ENCODE measurements at regions not wholly inside any gene's neighbourhood (a gene's known extent, or its start where the extent isn't known, plus 50 kb on each side); places are given as distances from the start of the nearest gene placed in this dataset.

GRCh38 chr15:97463696-97464095, 496.8 kb upstream of the ARRDC4 start:
- DNase-seq (ENCODE audit: low spot score in 2 of 2), result no peak
- no peak overlapping the region for H3K4me3 ChIP-seq (ENCODE audit: low read depth, poor library complexity, severe bottlenecking)
- 64 to 78% methylated on average over 4 of the region's 4 CpGs for WGBS, 2 donors
- no peak for TF ChIP-seq POLR2A (IDR thresholded peaks at IDR 0.05)
- intact Hi-C loops (cut with DNase I; ENCODE audit: low total_unique reads), result no loop called here

GRCh38 chr15:97470417-97470816, 490.1 kb upstream of the ARRDC4 start:
- TF ChIP-seq POLR2A (IDR thresholded peaks at IDR 0.05), result no peak
- no peak overlapping the region for H3K4me3 ChIP-seq (ENCODE audit: low read depth, poor library complexity, severe bottlenecking)
- no peak for DNase-seq (ENCODE audit: low spot score in 2 of 2)
- intact Hi-C loops (cut with DNase I; ENCODE audit: low total_unique reads), result no loop called here

DNA sequence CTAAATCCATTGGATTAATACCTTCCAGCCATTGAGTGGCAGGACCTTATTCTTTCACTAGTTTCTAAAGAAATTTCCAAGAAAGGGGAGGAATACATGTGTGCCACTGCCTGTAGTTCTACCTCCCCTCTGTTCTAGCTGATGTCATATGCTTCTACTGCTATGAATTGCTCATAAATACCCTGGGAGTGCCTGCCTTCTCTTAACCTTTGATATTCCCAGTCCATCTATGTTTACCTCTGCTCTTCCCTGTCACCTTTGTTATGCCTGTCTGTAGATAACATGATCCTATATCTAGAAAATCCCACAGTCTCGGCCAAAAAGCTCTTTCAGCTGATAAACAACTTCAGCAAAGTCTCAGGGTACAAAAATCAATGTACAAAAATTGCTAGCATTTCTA, 486.9 kb upstream of the ARRDC4 start:
- no peak overlapping the region for H3K4me3 ChIP-seq (ENCODE audit: low read depth, poor library complexity, severe bottlenecking)
- no peak for DNase-seq (ENCODE audit: low spot score in 2 of 2)
- 75 to 79% methylated on average over 1 of the region's 1 CpG for WGBS, 2 donors
- intact Hi-C loops (cut with DNase I; ENCODE audit: low total_unique reads), result no loop called here
- TF ChIP-seq POLR2A (IDR thresholded peaks at IDR 0.05), result no peak
- no peak for TF ChIP-seq CTCF (IDR thresholded peaks at IDR 0.05)

DNA sequence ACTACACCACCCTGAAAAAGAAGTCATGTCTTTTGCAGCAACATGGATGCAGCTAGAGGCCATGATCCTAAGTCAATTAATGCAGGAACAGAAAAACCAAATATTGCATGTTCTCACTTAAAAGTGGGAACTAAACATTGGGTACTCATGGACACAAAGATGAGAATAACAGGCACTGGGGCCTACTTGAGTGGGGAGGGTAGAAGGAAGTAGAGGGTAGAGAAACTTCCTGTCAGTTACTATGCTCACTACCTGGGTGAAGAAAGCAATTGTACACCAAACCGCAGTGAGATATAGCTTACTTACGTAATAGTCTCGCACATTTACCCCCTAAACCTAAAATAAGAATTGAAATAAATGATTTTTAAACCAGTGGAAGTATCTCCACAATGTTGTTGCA, 480.5 kb upstream of the ARRDC4 start:
- no peak for DNase-seq (ENCODE audit: low spot score in 2 of 2)
- no peak overlapping the region for H3K4me3 ChIP-seq (ENCODE audit: low read depth, poor library complexity, severe bottlenecking)
- intact Hi-C loops (cut with DNase I; ENCODE audit: low total_unique reads), result no loop called here
- no peak for TF ChIP-seq POLR2A (IDR thresholded peaks at IDR 0.05)
- TF ChIP-seq CTCF (IDR thresholded peaks at IDR 0.05), result no peak
- 93 to 94% methylated on average over 3 of the region's 3 CpGs for WGBS, 2 donors

- no peak for TF ChIP-seq POLR2A (IDR thresholded peaks at IDR 0.05)
- no peak for TF ChIP-seq CTCF (IDR thresholded peaks at IDR 0.05)
- 29 to 42% methylated on average over 3 of the region's 3 CpGs for WGBS, 2 donors
- no peak overlapping the region for H3K4me3 ChIP-seq (ENCODE audit: low read depth, poor library complexity, severe bottlenecking)
- intact Hi-C loops (cut with DNase I; ENCODE audit: low total_unique reads), result no loop called here
- DNase-seq (ENCODE audit: low spot score in 2 of 2), result no peak
Observed at GRCh38 chr15:97482521-97482920, 478.0 kb upstream of the ARRDC4 start.

- no peak for DNase-seq (ENCODE audit: low spot score in 2 of 2)
- intact Hi-C loops (cut with DNase I; ENCODE audit: low total_unique reads), result no loop called here
- no peak overlapping the region for H3K4me3 ChIP-seq (ENCODE audit: low read depth, poor library complexity, severe bottlenecking)
- WGBS, 2 donors, result 74 to 96% methylated on average over 21 of the region's 21 CpGs
- TF ChIP-seq POLR2A (IDR thresholded peaks at IDR 0.05) (no peak), CTCF (IDR thresholded peaks at IDR 0.05) (no peak)
Observed at GRCh38 chr15:97483232-97483631, 477.3 kb upstream of the ARRDC4 start.

DNA sequence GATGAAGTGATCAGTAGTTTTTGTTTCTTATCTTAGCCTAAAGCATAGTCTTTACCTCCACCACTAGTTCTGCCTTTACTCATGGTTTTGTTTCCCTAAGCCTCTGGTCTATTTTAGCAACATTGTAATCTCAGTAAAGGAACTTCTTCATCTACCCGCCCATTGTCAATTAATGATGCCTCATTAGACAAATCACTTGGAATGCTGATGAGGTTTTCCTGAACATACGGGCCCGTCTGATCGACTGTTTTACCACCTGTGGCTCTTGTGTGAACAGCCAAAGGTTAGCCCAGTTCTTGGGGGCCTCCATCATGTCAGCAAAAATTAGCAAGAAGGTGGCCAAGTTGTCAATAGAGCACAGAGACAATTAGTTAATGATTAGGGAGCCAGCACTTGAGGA, 470.1 kb upstream of the ARRDC4 start:
- 71 to 82% methylated on average over 4 of the region's 4 CpGs for WGBS, 2 donors
- no peak for DNase-seq (ENCODE audit: low spot score in 2 of 2)
- no peak for TF ChIP-seq POLR2A (IDR thresholded peaks at IDR 0.05)
- intact Hi-C loops (cut with DNase I; ENCODE audit: low total_unique reads), result no loop called here
- H3K4me3 ChIP-seq (ENCODE audit: low read depth, poor library complexity, severe bottlenecking), result no peak overlapping the region
